ENCODE measurements at regions not wholly inside any gene's neighbourhood (a gene's known extent, or its start where the extent isn't known, plus 50 kb on each side); places are given as distances from the start of the nearest gene placed in this dataset.

DNA sequence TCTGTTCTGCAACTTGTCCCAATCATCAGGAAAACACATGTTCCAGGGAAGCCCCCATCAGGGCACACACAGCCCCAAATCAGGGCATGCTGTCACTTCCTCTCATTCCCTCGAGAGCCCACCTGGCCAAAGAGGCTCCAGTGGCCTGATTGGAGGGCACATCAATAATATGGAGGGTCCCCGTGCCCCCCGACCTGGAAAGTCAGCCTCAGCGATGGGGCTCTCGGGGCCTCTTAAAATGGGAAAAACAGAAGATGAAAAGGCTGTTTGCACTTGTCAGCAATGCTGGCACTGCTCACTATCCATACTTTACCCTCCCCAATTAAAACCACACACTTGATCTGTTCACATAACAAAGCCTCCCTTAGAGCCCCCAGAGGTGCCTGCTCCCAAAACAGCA is 172.9 kb upstream of the NSMCE3 start:
- H3K9me1 ChIP-seq (ENCODE audit: insufficient read depth, low read length): no peaks in the 10 kb centered on the region
- no peak for ATAC-seq (ENCODE audit: low read depth)
- ChIA-PET CTCF (no interaction called here), POLR2A (ENCODE audit: unreplicated experiment) (no interaction called here)
- no peak overlapping the region for H3K4me3 ChIP-seq (ENCODE audit: insufficient read depth, low read depth, low read length)
- no CpG with 5 or more reads among the region's 5 CpGs for WGBS, 2 experiments (ENCODE audit: extremely low coverage in 2 of 2, insufficient read length in 1 of 2)
- no peak overlapping the region for H3K23ac ChIP-seq (ENCODE audit: low read depth, low read length)
- no peaks in the 10 kb centered on the region for H3K79me1 ChIP-seq (ENCODE audit: low read depth in 1 of 2, low read length in 2 of 2)
- no peak overlapping the region for H4K5ac ChIP-seq (ENCODE audit: low read depth, low read length)
- no peak overlapping the region for H3K9ac ChIP-seq (ENCODE audit: low read depth, low read length)
- H2AK9ac ChIP-seq (replicated peaks; ENCODE audit: low read depth, low read length, poor library complexity): no peak overlapping the region
- H3K18ac ChIP-seq (ENCODE audit: low read depth, low read length): no peak overlapping the region
- dilution Hi-C loops (cut with HindIII; ENCODE audit: low sequenced_read_pairs, unreplicated experiment): no loop called here
- no peak overlapping the region for H2BK15ac ChIP-seq (ENCODE audit: low read depth, low read length)
- H3K27ac ChIP-seq (ENCODE audit: insufficient read depth, low read length): no peak overlapping the region
- in situ Hi-C loops (cut with MboI; ENCODE audit: low sequenced_read_pairs): no loop called here
- H4K8ac ChIP-seq (ENCODE audit: low read depth in 2 of 2, low read length in 2 of 2): no peak overlapping the region
- H2AFZ ChIP-seq (replicated peaks; ENCODE audit: low read length, poor library complexity): no peak overlapping the region
- H3K4me2 ChIP-seq (ENCODE audit: low read depth, low read length): no peak overlapping the region
- H3K36me3 ChIP-seq (ENCODE audit: control insufficient read depth, insufficient read depth, low read length): no peaks in the 10 kb centered on the region
- no peak overlapping the region for H2AK5ac ChIP-seq (ENCODE audit: low read depth, low read length)
- H4K20me1 ChIP-seq (ENCODE audit: insufficient read depth, low read length): no peaks in the 10 kb centered on the region
- TF ChIP-seq MAZ (IDR thresholded peaks at IDR 0.05; ENCODE audit: borderline replicate concordance, low read depth, low read length) (no peak), POLR2A (IDR thresholded peaks at IDR 0.05; ENCODE audit: low read depth, low read length) (no peak), RFX5 (IDR thresholded peaks at IDR 0.05; ENCODE audit: low read depth, low read length) (no peak), MAFK (IDR thresholded peaks at IDR 0.05; ENCODE audit: low read depth, low read length) (no peak), CHD1 (IDR thresholded peaks at IDR 0.05; ENCODE audit: low read depth, low read length) (no peak), CTCF (conservative IDR thresholded peaks at IDR 0.05; ENCODE audit: low read depth, low read length) (no peak), USF2 (IDR thresholded peaks at IDR 0.05; ENCODE audit: low read depth, low read length) (no peak), FOS (IDR thresholded peaks at IDR 0.05; ENCODE audit: low read depth, low read length) (no peak)
- TF ChIP-seq, protein P1, sequence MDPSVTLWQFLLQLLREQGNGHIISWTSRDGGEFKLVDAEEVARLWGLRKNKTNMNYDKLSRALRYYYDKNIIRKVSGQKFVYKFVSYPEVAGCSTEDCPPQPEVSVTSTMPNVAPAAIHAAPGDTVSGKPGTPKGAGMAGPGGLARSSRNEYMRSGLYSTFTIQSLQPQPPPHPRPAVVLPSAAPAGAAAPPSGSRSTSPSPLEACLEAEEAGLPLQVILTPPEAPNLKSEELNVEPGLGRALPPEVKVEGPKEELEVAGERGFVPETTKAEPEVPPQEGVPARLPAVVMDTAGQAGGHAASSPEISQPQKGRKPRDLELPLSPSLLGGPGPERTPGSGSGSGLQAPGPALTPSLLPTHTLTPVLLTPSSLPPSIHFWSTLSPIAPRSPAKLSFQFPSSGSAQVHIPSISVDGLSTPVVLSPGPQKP (IDR thresholded peaks at IDR 0.05; ENCODE audit: borderline replicate concordance, low read depth, low read length): no peak
- no peak overlapping the region for H3K14ac ChIP-seq (replicated peaks; ENCODE audit: low read depth, low read length)
- H2BK5ac ChIP-seq (ENCODE audit: low read depth, low read length, poor library complexity, severe bottlenecking): no peak overlapping the region
- H3K4me1 ChIP-seq (ENCODE audit: control insufficient read depth, insufficient read depth, low read length): no peaks in the 10 kb centered on the region
- no peak overlapping the region for H3K56ac ChIP-seq (ENCODE audit: extremely low read depth, insufficient read depth, low read length)
- BruUV-seq (replicated peaks): no TSS peak
- no peak for DNase-seq
- no peak overlapping the region for H4K91ac ChIP-seq (ENCODE audit: insufficient read depth, low read depth, low read length)
- no peak overlapping the region for H2BK120ac ChIP-seq (ENCODE audit: low read depth, low read length)
- H3K4ac ChIP-seq (ENCODE audit: low read depth, low read length): no peak overlapping the region
- no peak overlapping the region for H2BK20ac ChIP-seq (ENCODE audit: low read depth, low read length)
- no peaks in the 10 kb centered on the region for H3K9me3 ChIP-seq (ENCODE audit: control insufficient read depth, insufficient read depth, low read length)
- no peaks in the 10 kb centered on the region for H3K27me3 ChIP-seq (ENCODE audit: control insufficient read depth, insufficient read depth, low read length)
- intact Hi-C loops (cut with micrococcal nuclease): no loop called here
